CMK (cell line): ENCODE measurements at regions not wholly inside any gene's neighbourhood (a gene's known extent, or its start where the extent isn't known, plus 50 kb on each side); places are given as distances from the start of the nearest gene placed in this dataset.
"Not testable (repeated sequence)": the region's sequence is repeated elsewhere in the genome, so short reads cannot be mapped to it uniquely, and the experiment has no call there.

Source experiments
- DNase-seq: peaks from one replicate; pipeline ENCODE4 v3.0.0-alpha.2; 2010; ENCODE audit warnings: low read depth

DNA sequence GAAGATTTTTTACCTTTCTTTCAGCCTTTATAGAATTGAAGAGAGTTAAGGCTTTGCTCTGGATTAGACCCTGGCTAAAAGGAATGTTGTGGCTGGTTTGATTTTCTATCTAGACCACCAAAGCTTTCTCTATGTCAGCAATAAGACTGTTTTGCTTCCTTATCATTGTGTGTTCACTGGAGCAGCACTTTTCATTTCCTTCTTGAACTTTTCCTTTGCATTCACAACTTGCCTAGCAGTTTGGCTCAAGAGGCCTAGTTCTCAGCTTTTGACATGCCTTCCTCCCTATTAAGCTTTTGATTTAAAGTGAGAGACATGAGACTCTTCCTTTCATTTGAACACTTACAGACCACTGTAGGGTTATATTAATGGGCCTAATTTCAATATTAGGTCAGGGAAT lies 64.1 kb upstream of the USP15 start:
- no peak for DNase-seq

DNA sequence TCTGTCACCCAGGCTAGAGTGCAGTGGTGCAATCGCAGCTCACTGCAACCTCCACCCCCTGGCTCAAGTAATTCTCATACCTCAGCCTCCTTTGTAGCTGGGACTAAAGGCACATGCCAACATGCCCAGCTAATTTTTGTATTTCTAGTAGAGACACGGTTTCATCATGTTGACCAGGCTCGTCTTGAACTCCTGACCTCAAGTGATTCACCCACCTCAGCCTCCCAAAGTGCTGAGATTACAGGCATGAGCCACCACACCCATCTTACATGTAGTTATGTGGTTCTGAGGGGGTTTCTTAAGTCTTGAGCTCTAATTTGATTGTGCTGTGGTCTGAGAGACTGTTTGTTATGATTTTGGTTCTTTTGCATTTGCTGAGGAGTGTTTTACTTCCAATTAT lies 57.3 kb upstream of the USP15 start:
- not testable (repeated sequence) for DNase-seq

DNA sequence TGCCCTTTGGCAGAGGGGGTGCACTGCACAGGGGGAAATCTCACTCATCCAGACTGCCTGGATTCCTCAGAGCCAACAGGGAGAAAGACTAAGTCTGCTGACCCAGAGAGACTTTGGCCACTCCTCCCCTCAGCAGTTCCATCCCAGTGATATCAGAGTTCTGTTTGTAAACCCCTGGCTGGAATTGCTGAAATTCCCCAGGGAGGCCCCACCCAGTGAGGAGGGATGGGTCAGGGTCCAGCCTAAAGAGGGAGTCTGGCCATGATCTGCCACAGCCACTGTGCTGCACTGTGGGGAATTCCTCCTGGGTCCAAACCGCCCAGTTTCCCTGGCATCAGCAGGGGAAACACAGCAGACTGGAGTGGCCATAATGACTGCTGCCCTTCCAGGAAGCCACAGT lies 54.9 kb upstream of the USP15 start:
- DNase-seq, result no peak

DNA sequence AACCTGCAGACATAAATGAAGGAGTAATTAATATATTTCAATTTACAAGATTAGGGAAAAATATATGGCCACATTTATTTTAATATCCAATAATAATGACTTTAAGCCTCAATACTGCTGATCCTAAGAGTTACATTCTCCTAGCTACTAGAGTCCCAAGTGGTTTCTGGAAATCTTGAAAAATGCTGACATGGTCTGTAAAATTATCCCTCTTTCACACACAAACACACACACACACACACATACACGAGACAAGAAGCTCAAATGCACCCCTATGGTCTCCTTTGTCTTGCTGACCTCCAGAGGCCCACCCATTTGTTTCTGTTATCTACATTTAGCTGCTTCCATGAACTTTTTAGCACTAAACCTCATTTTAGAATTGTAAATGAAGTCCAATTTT lies 53.0 kb upstream of the USP15 start:
- DNase-seq, result no peak
